ENCODE measurements at regions not wholly inside any gene's neighbourhood (a gene's known extent, or its start where the extent isn't known, plus 50 kb on each side); places are given as distances from the start of the nearest gene placed in this dataset.

GRCh38 chr22:47570851-47571250, 808.4 kb downstream of the TBC1D22A start:
- no peaks in the 10 kb centered on the region for H3K27me3 ChIP-seq
- no peaks in the 10 kb centered on the region for H3K9me3 ChIP-seq (ENCODE audit: low read depth)
- H3K27ac ChIP-seq, result no peak overlapping the region
- no peak for DNase-seq (ENCODE audit: low read depth in 1 of 2, low spot score in 1 of 2)
- no peaks in the 10 kb centered on the region for H3K4me1 ChIP-seq (ENCODE audit: low read depth)
- H3K4me3 ChIP-seq, result no peak overlapping the region
- H3K36me3 ChIP-seq, result no peaks in the 10 kb centered on the region
- TF ChIP-seq, protein P1, sequence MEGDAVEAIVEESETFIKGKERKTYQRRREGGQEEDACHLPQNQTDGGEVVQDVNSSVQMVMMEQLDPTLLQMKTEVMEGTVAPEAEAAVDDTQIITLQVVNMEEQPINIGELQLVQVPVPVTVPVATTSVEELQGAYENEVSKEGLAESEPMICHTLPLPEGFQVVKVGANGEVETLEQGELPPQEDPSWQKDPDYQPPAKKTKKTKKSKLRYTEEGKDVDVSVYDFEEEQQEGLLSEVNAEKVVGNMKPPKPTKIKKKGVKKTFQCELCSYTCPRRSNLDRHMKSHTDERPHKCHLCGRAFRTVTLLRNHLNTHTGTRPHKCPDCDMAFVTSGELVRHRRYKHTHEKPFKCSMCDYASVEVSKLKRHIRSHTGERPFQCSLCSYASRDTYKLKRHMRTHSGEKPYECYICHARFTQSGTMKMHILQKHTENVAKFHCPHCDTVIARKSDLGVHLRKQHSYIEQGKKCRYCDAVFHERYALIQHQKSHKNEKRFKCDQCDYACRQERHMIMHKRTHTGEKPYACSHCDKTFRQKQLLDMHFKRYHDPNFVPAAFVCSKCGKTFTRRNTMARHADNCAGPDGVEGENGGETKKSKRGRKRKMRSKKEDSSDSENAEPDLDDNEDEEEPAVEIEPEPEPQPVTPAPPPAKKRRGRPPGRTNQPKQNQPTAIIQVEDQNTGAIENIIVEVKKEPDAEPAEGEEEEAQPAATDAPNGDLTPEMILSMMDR (IDR thresholded peaks at IDR 0.05; ENCODE audit: low read depth, low read length), result no peak

DNA sequence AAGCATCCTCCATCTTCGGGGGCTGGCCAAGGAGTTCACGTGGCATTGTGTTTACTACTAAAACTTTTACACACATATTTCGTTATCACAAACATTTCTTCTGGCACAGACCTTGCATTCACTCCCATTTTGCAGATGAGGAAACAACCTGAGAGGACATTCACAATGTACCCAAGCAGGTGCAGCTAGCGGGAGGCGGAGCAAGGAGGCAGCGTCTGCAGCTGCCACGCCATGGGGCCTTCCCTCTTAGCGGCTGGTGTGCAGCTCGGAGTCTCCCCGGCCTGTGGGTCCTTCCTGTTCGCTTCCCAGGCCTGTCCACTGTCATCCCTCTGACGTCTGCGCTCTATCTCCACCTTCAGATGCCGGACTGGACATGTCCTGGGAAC, 807.8 kb downstream of the TBC1D22A start:
- no peaks in the 10 kb centered on the region for H3K9me3 ChIP-seq (ENCODE audit: low read depth)

DNA sequence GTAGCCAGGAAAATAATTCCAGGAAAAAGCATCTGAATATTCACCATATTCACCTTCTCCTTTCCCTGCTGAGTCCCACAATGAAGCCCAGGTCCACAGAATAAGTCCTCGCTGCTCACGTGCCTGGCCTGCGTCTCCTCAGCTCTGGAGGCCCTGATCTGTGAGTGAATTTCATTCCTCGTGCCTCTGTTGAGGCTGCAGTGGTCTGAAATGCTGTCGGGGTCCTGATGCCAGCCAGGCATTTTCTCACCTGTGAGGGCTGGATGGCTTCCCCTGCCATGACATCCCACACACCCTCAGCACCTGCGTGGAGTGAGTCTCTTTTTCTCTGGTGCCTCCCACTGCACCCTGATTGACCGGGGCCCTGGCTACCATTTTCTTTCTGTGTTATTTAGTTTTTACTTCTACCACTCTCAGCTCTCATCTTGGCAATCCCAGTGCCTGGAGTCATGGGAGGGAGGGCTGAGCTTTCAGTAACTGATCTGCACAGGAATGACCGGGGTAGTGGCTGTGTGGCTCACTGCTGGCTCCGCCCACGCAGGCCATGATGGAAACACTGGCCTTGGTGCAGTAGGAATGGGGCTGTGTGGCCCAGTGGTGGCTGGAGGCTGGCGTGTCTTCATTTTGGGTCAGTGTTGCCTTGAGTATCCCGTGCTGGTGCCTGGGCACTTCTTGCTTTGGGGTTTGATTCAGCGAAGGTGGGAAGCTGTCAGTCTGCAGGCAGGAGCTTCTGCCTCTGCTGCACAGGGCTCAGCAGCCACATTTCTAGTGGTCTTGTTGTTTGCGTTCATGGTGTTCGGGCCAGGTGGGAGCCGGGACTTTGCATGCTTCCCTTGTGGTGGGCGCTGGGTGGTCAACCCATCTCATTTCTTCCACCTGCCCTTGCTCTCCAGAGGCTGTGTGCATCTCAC, 807.2 kb downstream of the TBC1D22A start:
- Histone ChIP-seq H3K4me1 (ENCODE audit: low read depth) (no peaks in the 10 kb centered on the region), H3K36me3 (no peaks in the 10 kb centered on the region), H3K4me3 (no peak overlapping the region), H3K27ac (no peak overlapping the region), H3K9me3 (ENCODE audit: low read depth) (no peaks in the 10 kb centered on the region), H3K27me3 (no peaks in the 10 kb centered on the region)
- DNase-seq (ENCODE audit: low read depth in 1 of 2, low spot score in 1 of 2), result no peak
- TF ChIP-seq, protein P1 (IDR thresholded peaks at IDR 0.05; ENCODE audit: low read depth, low read length), result no peak

More for the DNA sequence above, 807.8 kb downstream of the TBC1D22A start:
- no peak for DNase-seq (ENCODE audit: low read depth in 1 of 2, low spot score in 1 of 2)
- H3K27ac ChIP-seq, result no peak overlapping the region
- no peaks in the 10 kb centered on the region for H3K27me3 ChIP-seq
- no peak overlapping the region for H3K4me3 ChIP-seq
- H3K36me3 ChIP-seq, result no peaks in the 10 kb centered on the region
- TF ChIP-seq, protein P1 (IDR thresholded peaks at IDR 0.05; ENCODE audit: low read depth, low read length), result no peak
- H3K4me1 ChIP-seq (ENCODE audit: low read depth), result no peaks in the 10 kb centered on the region

- DNase-seq (ENCODE audit: low read depth in 1 of 2, low spot score in 1 of 2), result no peak
- Histone ChIP-seq H3K4me1 (ENCODE audit: low read depth) (no peaks in the 10 kb centered on the region), H3K4me3 (no peak overlapping the region), H3K27ac (no peak overlapping the region), H3K9me3 (ENCODE audit: low read depth) (no peaks in the 10 kb centered on the region), H3K27me3 (no peaks in the 10 kb centered on the region), H3K36me3 (no peaks in the 10 kb centered on the region)
- TF ChIP-seq, protein P1 (IDR thresholded peaks at IDR 0.05; ENCODE audit: low read depth, low read length), result no peak
These were observed 806.2 kb downstream of the TBC1D22A start for GRCh38 chr22:47568700-47569099.

GRCh38 chr22:47567126-47568090, 805.0 kb downstream of the TBC1D22A start:
- no peaks in the 10 kb centered on the region for H3K4me1 ChIP-seq (ENCODE audit: low read depth)
- no peaks in the 10 kb centered on the region for H3K27me3 ChIP-seq
- no peaks in the 10 kb centered on the region for H3K9me3 ChIP-seq (ENCODE audit: low read depth)
- DNase-seq (ENCODE audit: low read depth in 1 of 2, low spot score in 1 of 2), result no peak
- TF ChIP-seq, protein P1 (IDR thresholded peaks at IDR 0.05; ENCODE audit: low read depth, low read length), result no peak
- H3K4me3 ChIP-seq, result no peak overlapping the region
- no peaks in the 10 kb centered on the region for H3K36me3 ChIP-seq
- no peak overlapping the region for H3K27ac ChIP-seq
